ENCODE measurements at regions not wholly inside any gene's neighbourhood (a gene's known extent, or its start where the extent isn't known, plus 50 kb on each side); places are given as distances from the start of the nearest gene placed in this dataset.

- TF ChIP-seq POLR2A (IDR thresholded peaks at IDR 0.05): no peak
- no peak for TF ChIP-seq POLR2AphosphoS5 (IDR thresholded peaks at IDR 0.05)
- no peak for TF ChIP-seq CTCF (IDR thresholded peaks at IDR 0.05 in 8 of 11, conservative IDR thresholded peaks at IDR 0.05 in 3 of 11)
- Histone ChIP-seq H3K4me1 (no peaks in the 10 kb centered on the region), H3K9me3 (peaks cover 0 to 4% (median 0%) of the 10 kb centered on the region in 8 donors), H3K27me3 (replicated peaks in 1 of 7) (no peaks in the 10 kb centered on the region), H3K36me3 (no peaks in the 10 kb centered on the region), H3K27ac (no peak overlapping the region), H3K4me3 (no peak overlapping the region)
- 91 to 99% (median 98%) methylated on average over 3 of the region's 3 CpGs for WGBS, 5 donors
- intact Hi-C loops (cut with DNase I; ENCODE audit: low total_unique reads): no loop called here
- no peak for DNase-seq
Measured at GRCh38 chr1:79585801-79586200, 579.3 kb upstream of the ADGRL4 start.

GRCh38 chr1:79575424-79575823, 568.9 kb upstream of the ADGRL4 start:
- Histone ChIP-seq H3K27ac (no peak overlapping the region), H3K27me3 (replicated peaks in 1 of 7) (no peaks in the 10 kb centered on the region), H3K9me3 (peaks cover 0 to under 1% (median 0%) of the 10 kb centered on the region in 8 donors), H3K36me3 (no peaks in the 10 kb centered on the region), H3K4me1 (no peaks in the 10 kb centered on the region), H3K4me3 (no peak overlapping the region)
- intact Hi-C loops (cut with DNase I; ENCODE audit: low total_unique reads): no loop called here
- 20 to 28% (median 24%) methylated on average over 3 of the region's 3 CpGs for WGBS, 5 donors
- no peak for DNase-seq
- no peak for TF ChIP-seq CTCF (IDR thresholded peaks at IDR 0.05 in 8 of 11, conservative IDR thresholded peaks at IDR 0.05 in 3 of 11)
- no peak for TF ChIP-seq POLR2AphosphoS5 (IDR thresholded peaks at IDR 0.05)

- no peak overlapping the region for H3K4me3 ChIP-seq
- no peaks in the 10 kb centered on the region for H3K27me3 ChIP-seq (replicated peaks in 1 of 7)
- DNase-seq: no peak
- TF ChIP-seq POLR2AphosphoS5 (IDR thresholded peaks at IDR 0.05) (no peak), POLR2A (IDR thresholded peaks at IDR 0.05) (no peak), CTCF (IDR thresholded peaks at IDR 0.05 in 8 of 11, conservative IDR thresholded peaks at IDR 0.05 in 3 of 11) (no peak)
- H3K9me3 ChIP-seq: peaks cover 0 to 8% (median 0%) of the 10 kb centered on the region in 8 donors
- WGBS, 5 donors: 65 to 83% (median 70%) methylated on average over 1 of the region's 1 CpG
- H3K36me3 ChIP-seq: no peaks in the 10 kb centered on the region
- intact Hi-C loops (cut with DNase I; ENCODE audit: low total_unique reads): no loop called here
- no peak overlapping the region for H3K27ac ChIP-seq
- no peaks in the 10 kb centered on the region for H3K4me1 ChIP-seq
Measured at GRCh38 chr1:79568411-79568810, 561.9 kb upstream of the ADGRL4 start.

- DNase-seq: no peak
- H3K4me3 ChIP-seq: no peak overlapping the region
- TF ChIP-seq POLR2AphosphoS5 (IDR thresholded peaks at IDR 0.05): no peak
- TF ChIP-seq CTCF (IDR thresholded peaks at IDR 0.05 in 8 of 11, conservative IDR thresholded peaks at IDR 0.05 in 3 of 11): no peak
- no peak for TF ChIP-seq POLR2A (IDR thresholded peaks at IDR 0.05)
- 64 to 88% (median 86%) methylated on average over 3 to 17 of the region's 17 CpGs; no CpG with 5 or more reads in 1 of the 5 donors for WGBS, 5 donors
- intact Hi-C loops (cut with DNase I; ENCODE audit: low total_unique reads): no loop called here
- H3K9me3 ChIP-seq: peaks cover 0 to 31% (median 17%) of the 10 kb centered on the region in 8 donors
- H3K27me3 ChIP-seq (replicated peaks in 1 of 7): no peaks in the 10 kb centered on the region
- no peak overlapping the region for H3K27ac ChIP-seq
- H3K4me1 ChIP-seq: no peaks in the 10 kb centered on the region
- H3K36me3 ChIP-seq: no peaks in the 10 kb centered on the region
Measured at GRCh38 chr1:79561521-79561978, 555.0 kb upstream of the ADGRL4 start.
